D721Med (cell line): ENCODE measurements at regions not wholly inside any gene's neighbourhood (a gene's known extent, or its start where the extent isn't known, plus 50 kb on each side); places are given as distances from the start of the nearest gene placed in this dataset.

Experiments
- DNase-seq: peaks from one replicate; pipeline ENCODE4 v3.0.0; 2011; ENCODE audit warnings: low spot score; ENCODE audit not compliant: insufficient read length
- FAIRE-seq: peaks from 2 replicates; lab custom pipeline; 2011; peaks lifted over from hg19 to GRCh38; lab: Jason Lieb, UNC
- TF ChIP-seq, protein P1 (sequence below): IDR thresholded peaks from 2 replicates; pipeline ENCODE4 v1.5.1; 2012; ENCODE audit warnings: mild to moderate bottlenecking, control low read depth; ENCODE audit not compliant: insufficient read depth; ENCODE audit errors: missing control alignments

- FAIRE-seq, result no peak
- TF ChIP-seq, protein P1, sequence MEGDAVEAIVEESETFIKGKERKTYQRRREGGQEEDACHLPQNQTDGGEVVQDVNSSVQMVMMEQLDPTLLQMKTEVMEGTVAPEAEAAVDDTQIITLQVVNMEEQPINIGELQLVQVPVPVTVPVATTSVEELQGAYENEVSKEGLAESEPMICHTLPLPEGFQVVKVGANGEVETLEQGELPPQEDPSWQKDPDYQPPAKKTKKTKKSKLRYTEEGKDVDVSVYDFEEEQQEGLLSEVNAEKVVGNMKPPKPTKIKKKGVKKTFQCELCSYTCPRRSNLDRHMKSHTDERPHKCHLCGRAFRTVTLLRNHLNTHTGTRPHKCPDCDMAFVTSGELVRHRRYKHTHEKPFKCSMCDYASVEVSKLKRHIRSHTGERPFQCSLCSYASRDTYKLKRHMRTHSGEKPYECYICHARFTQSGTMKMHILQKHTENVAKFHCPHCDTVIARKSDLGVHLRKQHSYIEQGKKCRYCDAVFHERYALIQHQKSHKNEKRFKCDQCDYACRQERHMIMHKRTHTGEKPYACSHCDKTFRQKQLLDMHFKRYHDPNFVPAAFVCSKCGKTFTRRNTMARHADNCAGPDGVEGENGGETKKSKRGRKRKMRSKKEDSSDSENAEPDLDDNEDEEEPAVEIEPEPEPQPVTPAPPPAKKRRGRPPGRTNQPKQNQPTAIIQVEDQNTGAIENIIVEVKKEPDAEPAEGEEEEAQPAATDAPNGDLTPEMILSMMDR, result no peak
These were observed 113.8 kb upstream of the TNRC6C start for GRCh38 chr17:77844681-77845080.

DNA sequence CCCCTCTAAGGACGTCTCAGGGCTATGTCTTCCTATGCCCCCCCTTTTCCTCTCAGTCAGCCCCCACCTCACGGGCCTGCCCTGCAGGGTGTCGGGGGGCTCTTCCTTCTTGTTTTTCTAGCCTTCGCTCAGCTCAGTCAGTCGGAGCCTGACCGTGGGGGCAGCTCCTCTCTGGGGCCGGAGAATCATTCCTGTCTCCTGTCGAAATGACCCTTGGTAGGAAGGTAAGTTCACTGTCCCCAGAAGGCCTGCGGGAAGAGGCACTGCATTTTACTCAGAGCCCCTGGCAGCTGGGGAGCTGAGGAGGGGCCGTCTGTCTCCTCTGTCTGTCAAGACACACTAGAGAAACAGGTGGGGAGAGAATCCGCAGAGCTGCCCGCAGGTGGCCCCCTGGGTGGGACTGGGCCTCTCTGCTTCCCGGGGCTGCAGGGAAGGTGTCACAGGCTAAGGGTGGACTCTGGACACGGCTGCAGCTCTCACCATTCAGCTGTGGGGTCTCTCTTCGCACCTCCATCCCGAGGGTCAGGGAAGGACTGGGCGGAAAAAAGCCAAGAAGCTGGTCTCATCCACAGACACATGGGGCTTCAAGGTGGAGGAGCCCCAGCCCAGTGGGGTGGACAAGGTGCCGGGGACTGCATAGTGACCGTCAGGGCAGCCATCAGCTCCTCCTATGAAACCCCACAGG lies 112.8 kb upstream of the TNRC6C start:
- no peak for FAIRE-seq
- TF ChIP-seq, protein P1, result no peak
- no peak for DNase-seq

More at GRCh38 chr17:77844681-77845080, 113.8 kb upstream of the TNRC6C start:
- DNase-seq, result no peak

- DNase-seq (no peak), FAIRE-seq (no peak)
- TF ChIP-seq, protein P1, result no peak
These were observed 111.9 kb upstream of the TNRC6C start for GRCh38 chr17:77846531-77847085.

GRCh38 chr17:77847221-77848085 lies 111.0 kb upstream of the TNRC6C start:
- DNase-seq (no peak), FAIRE-seq (no peak)
- TF ChIP-seq, protein P1, result no peak

- TF ChIP-seq, protein P1, result no peak
- FAIRE-seq (no peak), DNase-seq (no peak)
These were observed 110.2 kb upstream of the TNRC6C start for GRCh38 chr17:77848257-77848656.

- no peak for FAIRE-seq
- TF ChIP-seq, protein P1, result no peak
- no peak for DNase-seq
These were observed 109.3 kb upstream of the TNRC6C start for GRCh38 chr17:77849239-77849638.
